COR-L47 (cell line): ENCODE measurements at regions not wholly inside any gene's neighbourhood (a gene's known extent, or its start where the extent isn't known, plus 50 kb on each side); places are given as distances from the start of the nearest gene placed in this dataset.

Source experiments
- DNase-seq: peaks from one replicate; lab custom pipeline; 2025; lab: John Stamatoyannopoulos, UW

DNA sequence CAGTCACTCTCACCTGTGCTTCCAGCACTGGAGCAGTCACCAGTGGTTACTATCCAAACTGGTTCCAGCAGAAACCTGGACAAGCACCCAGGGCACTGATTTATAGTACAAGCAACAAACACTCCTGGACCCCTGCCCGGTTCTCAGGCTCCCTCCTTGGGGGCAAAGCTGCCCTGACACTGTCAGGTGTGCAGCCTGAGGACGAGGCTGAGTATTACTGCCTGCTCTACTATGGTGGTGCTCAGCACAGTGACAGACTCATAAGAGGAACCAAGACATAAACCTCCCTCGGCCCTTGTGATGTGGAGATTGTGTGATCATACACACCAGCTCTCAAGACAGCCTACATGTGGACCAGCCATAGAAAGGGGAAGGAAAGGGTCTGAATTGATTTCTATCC is 113.3 kb downstream of the ZNF280B start:
- no peak for DNase-seq

DNA sequence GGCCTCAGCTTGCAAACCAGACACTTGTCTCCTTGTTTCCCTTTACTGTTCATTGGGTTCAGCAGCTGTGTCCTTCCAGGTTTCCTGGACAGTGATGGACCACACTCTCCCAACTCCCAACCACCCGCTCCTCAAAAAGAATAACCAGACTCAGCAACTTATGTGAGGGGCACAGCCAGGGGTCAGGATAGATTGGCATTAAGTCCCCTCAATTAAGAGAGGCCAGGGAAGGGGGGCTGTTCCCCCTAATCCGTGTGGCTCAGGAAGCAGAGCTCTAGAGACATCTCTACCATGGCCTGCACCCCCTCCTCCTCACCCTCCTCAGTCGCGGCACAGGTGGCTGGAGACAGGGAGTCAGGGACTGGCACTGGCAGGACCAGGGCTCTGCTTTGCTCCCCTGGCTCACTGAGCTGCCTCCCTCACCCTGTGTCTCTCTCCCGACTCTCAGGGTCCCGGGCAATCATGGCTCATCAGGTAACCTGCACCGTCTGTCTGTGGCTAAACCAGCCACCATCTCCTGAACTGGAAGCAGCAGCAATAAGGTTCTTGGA is 111.7 kb downstream of the ZNF280B start:
- no peak for DNase-seq

DNA sequence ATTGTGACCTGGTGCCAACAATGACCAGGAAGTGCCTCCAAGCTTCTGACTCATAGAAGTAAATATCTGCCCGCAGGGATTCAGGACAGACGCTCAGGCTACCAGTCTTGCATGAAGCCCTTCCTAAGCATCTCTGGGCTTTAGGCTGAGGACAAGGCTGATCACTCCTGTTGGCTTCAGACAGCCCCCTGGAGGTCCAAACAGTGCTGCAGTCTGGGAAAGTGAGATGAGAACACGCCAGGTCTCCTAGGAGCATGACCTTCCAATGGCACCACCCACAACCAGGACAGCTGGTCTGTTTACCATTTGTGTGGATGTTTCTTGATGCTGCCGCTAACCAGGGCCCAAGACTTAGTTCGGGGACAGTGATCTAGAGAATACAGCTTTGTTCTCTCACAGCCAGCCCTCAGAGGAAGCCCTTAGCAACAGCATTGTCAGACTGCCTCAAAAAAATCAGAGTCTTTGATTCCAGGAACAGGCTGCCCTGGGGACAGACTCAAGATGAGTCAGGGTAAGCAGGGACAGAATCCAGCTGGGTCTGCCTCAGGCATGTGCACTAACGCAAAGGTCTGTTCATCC is 111.2 kb downstream of the ZNF280B start:
- DNase-seq = no peak

DNA sequence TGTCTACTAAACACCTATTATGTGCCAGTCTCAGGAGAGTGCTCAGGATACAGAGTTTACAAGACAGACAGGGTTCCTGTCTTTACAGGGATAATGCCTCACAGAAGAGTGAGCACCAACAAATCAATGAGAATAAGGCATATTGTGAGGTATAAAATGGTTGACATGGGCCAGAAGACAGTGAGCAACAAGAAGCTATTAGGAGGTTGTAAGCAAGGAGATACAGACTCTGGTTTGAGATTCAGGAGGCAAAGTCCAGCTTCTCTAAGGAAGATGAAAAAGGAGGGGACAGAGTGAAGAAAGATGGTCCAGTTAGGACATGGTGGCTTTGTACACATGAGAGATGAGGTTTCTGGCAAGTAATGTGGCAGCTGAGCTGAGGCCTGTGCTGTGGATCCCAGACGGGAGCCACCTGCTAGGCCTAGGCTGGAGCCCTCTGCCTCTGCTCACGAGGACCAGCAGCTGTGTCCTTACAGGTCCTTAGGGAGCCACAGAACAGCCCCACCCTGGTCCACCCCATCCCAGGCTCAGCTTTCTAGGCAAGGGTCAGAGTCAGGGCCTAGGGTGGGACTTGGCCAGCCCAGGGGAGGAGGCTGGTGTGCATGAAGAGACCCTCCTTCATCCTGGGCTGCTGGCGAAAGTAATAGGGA is 110.5 kb downstream of the ZNF280B start:
- DNase-seq = no peak

DNA sequence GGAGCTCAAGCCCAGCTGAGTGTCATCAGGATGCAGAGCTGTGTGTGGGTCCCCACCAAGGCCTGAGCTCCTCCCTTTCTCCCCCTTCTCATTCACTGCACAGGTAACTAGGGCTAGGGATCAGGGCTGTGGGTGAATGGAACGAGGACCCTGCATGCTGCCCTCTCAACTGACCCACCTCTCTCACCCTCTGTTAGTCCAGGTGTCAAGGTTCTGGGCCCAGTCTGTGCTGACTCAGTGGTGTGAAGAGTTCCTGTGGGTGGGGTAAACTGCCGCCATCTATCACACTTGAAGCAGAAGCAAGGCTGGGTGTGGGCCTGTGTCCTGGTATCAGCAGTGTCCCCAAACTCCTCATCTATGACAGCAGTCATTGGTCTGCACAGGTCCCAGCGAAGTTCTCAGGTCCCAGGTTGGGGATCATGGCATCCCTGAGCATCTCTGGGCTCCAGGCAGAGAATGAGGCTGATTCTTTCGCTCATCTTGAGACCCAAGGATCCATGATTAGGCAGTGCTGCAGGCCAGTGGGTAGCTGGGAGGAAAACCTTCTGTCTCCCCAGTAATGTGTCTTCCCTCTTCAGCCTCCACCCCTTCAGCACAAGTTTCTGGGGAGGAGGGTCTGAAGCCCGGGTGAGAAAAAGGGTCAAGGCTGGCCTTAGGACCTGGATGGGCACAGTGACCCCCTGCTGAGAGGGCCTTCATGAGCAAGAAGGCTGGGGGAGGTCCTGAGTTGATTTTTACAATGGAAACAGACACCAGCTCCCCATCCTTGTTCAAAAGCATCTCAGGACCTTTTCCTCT is 109.8 kb downstream of the ZNF280B start:
- no peak for DNase-seq

DNA sequence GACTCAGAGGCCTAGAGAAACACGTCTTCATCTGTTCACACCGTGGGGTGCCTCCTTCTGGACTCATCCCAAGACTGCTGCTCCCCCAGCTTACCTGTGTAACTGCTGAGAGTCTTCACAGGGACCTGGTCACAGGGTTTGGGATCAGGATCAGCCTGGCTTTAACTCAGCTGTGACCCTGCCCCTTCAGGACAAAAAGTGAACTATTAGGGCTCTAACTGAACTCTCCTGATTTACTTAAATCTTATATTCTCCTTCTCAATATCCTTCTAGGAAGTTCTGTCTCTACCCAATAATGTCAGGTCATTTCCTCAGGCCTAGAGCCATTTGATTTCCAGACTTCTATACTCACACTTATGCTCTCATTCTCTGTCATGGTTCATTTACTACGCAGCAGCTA is 108.4 kb downstream of the ZNF280B start:
- DNase-seq = no peak

DNA sequence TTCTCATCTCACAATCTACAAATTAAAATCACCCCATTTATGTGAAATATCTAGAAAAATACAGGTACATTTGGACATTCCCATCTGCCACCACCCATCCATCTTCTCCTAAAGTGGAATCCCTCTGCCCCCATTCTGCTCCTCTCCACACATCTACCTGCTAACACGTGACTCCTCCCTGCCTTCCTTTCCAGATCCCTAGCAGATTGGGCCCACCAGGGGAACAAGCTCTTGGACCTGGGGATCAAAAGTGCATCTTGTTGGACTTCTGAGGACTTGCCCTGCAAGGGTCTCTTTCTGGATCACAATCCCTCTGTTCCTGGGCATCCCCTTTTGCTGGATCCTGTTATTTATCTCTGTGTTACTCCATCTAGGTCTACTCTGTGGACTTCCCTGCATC is 107.6 kb downstream of the ZNF280B start:
- DNase-seq = no peak

DNA sequence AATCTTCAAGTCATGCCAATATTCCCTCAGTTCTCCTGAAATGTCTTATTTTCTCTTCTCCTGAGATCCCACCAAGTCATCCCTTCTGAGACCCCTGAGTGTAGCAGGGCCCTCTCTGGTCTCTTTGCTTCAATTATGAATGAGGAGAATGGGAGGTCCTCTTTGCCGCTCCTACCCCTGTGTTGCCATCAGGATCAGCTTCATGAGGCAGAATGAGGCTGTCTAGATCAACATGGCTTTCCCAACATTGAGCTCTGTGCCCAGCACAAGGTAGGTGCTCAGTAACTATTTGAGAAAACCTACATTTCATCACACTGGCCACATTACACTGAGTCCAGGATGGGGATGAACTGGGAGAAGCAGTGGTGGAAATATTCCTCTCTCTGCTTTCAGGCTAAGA is 107.2 kb downstream of the ZNF280B start:
- DNase-seq = no peak

DNA sequence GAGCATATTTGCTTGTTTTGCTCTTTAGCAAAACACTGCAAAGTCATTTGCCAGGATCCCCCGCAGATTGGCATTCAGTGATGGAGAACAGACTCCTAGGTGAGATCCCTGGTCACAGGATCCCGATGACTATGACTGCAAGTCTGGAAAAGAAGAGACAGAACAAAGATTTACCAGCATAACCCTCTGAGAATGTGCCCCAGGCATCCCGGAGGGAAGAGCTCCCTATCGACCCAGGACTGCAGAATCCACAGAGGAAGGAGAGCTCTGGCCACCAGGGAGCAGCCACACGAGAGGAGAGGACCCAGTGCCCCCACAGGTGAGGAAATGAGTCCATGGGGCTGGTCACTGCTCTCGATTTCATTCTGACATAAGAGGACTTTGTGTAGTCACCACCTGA is 105.2 kb downstream of the ZNF280B start:
- no peak for DNase-seq

DNA sequence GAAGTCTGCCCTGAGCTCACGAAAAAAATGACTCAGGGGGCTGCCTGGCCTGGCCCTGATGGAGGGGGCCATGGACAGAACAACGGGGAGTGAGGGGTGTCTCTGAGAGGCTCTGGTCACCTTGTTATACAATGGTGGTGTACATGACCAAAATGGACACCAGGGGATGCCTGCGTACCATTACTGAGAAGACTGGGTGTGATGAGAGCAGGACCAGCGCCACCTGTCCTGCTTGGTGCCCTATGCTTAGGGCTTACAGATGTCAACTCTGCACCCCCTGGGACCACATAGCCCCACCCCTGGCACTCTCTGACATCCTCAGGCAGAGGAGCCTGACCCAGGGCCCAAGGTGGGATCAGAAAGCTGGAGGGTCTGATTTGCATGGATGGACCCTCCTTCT is 104.8 kb downstream of the ZNF280B start:
- DNase-seq = no peak

DNA sequence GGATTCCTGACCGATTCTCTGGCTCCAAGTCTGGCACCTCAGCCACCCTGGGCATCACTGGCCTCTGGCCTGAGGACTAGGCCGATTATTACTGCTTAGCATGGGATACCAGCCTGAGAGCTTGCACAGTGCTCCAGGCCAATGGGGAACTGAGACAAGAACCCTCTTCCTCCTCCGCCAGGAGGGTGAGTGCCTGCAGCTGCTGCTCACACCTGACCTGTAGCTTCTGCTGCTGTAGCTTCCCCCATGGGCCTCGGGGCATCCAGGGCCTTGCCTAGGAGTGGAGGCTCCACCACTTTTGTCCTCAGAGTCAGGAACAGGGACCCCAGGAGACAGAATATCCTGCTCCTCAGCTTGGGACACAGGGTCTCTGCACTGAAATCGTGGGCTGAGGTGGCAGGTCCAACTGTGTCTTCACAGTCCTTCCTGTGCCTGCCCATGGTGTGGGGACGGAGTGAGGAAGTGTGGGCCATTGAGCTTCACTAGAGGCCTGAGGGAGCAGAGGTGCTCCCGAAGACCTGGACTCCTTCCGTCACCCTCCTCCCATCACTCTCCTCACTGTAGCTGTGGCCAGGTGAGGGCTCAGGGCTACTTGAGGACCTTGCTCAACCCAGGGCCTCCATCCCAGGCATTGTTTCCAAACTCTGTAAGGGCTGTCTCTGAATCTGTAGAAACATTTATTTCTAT is 103.8 kb downstream of the ZNF280B start:
- no peak for DNase-seq

DNA sequence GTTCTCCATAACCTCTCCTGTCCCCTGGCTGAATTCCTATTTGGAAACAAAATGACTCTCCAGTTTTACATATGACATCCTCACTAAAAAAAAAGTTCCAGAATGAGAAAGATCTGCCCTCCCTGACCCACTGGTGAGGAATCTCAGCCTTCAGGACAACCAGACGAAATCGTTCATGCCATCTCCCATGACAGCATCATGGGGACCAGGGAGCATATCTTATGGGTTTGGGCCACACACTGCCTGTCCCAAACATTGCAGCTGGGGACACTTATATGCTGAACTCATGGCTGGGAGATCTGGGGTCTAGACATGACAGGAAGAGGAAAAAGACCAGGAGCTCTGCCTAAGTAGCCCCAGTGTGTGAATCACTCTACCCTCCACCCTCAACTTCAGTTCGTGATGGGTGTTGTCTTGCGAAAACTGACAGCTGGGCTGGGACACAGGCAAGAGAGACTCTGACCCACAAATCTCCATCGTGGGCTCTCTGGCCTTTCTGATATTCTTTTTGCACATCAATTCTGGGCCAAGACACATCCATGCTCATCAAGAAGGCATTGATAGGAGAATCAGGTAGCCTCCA is 102.0 kb downstream of the ZNF280B start:
- no peak for DNase-seq

DNA sequence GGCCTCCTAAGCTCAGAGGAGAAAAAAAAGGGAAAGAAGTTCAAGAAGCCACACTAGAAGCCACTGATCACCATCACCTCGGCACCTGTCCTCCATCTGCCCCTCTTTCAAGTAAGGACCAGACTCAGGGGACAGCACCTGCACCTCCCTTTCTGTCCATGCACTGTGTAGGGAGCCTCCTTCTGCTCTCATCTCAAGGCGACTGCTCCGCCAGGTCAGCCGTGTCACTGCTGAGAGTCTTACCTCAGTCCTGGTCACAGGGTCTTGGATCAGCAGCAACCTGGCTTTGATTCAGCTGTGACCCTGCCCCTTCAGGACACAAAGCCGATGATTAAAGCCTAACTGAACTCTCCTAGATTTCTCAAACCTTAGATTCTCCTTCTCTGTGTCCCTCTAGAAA is 101.5 kb downstream of the ZNF280B start:
- DNase-seq = no peak

DNA sequence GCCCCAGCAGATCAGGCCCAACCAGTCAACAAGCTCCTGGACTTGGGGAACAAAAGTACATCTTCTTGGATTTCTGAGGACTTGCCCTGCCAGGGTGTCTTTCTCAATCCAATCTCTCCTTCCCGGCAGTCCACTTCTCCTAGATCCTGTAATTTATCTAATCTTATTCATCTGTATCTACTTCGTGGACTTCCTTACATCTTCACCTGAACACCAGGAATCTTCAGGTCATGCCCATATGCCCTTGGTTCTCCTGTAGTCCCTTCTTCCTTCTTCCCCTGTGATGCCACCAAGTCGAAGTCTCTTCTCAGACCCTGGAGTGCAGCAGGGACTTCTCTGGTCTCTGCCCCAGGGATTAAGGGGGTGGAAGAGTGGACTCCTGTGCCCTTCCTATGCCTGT is 100.3 kb downstream of the ZNF280B start:
- DNase-seq = no peak

DNA sequence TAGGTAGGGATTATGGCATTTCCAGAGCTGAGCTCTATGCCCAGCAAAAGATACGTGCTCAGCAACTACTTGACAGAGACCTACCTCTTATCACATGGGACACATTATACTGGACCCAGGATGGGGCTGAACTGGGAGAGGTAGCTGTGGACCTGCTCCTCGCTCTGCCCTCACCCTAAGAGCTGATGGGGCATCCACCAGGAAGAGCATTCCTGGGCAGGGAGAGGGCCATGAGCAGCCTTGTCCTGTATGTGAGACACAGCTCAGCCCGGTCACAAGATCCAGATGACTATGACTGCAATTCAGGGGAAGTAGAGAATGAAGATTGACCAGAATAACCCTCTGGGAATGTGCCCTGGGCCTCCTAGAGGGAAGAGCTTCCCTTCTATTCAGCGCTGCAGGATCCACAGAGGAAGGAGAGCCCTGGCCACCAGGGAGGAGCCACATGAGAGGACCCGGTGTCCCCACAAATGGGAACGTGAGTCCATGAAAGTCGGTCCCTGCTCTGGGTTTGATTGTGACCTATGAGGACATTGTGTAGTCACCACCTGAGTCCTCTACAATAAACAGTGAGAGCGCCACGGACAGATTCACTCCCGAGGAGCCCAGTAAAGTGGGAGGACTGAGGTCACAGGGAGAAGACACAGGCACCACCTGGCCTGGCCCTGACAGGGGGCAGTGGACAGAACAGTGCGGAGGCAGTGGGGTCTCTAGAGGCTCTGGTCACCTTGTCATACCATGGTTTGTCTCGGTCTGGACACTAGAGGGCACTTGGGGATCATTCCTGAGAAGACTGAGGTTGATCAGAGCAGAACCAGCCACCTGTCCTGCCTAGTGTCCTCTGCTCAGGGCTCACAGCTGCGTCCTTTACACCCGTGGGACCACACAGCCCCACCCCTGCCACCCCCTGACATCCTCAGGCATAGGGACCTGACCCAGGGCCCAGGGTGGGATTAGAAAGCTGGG is 99.5 kb downstream of the ZNF280B start:
- DNase-seq = peak; percentile 27

DNA sequence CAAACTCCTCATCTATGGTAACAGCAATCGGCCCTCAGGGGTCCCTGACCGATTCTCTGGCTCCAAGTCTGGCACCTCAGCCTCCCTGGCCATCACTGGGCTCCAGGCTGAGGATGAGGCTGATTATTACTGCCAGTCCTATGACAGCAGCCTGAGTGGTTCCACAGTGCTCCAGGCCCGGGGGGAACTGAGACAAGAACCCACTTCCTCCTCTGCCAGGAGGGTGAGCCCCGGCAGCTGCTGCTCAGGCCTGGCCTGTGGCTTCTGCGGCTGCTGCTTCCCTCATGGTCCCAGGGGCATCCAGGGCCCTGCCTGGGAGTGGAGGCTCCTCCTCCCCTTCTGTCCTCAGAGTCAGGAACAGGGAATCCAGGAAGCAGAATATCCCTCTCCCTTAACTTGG is 98.4 kb downstream of the ZNF280B start:
- DNase-seq = no peak

DNA sequence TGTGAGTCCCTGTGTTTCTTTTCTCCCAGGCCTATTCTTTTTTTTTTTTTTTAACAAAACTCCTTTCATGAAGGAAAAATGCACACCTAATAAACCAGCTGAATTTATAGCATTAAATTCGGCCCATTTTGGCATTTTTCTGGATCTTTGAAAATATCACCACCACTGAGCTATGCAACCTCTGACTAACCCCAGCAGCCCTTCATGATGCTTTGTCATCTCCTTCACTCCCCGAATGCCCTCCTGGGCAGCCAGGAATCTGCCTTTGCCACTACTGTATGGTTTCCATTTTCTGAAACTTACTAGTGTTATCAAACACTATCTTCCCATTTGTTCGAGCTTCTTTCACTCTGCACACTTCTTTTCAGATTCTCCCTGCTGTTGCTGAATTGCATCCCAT is 97.9 kb downstream of the ZNF280B start:
- DNase-seq = no peak

DNA sequence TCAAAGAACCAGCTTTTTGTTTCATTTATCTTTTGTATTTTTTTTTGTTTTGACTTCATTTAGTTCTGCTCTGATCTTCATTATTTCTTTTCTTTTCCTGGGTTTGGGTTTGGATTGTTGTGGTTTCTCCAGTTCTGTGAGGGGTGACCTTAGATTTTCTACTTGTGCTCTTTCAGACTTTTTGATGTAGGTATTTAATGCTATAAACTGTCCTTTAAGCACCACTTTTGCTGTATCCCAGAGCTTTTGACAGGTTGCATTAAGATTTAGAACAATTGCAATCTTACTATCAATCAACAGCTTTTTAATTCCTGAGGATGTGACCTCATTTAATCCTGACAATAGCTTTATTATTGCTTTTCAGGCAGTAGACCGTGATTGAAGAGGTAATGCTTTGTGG is 94.3 kb downstream of the ZNF280B start:
- DNase-seq = no peak

DNA sequence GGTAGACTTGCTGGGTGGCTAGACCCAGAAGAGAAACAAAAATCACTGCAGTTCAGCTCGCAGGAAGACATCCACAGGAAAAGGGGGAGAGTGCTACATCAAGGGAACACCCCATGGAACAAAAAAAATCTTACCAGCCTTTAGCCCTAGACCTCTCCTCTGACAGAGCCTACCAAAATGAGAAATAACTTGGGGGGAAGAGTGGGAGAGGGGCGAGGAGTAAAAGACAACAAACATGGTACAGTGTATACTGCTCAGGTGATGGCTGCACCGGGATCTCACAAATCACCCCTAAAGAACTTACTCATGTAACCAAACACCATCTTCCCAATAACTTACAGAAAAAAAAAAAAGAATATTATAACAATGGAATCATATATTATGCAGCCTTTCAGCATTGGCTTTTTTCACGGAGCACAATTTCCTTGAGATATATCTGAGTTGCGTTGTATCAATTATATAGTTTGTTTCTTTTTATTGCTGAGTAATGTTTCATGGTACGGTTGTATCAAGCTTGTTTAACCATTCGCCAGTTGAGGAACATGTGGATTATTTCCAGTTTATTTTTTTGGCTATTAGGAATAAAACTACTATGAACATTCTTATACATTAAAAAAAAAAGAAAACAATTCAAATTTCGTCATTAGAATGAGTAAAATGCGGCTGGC is 90.9 kb downstream of the ZNF280B start:
- DNase-seq = no peak

DNA sequence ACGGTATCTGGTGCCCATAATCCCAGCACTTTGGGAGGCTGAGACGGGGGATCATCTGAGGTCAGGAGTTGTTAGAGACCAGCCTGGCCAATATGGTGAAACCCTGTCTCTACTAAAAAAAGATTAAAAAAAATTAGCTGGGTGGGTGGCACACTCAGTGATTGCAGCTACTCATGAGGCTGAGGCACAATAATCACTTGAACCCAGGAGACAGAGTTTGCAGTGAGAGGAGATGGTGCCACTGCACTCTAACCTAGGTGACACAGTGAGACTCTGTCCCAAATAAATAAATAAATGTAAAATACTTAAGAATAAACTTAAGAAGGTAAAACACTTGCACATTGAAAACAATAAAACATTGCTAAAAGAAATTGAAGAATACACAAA is 90.4 kb downstream of the ZNF280B start:
- DNase-seq = no peak

DNA sequence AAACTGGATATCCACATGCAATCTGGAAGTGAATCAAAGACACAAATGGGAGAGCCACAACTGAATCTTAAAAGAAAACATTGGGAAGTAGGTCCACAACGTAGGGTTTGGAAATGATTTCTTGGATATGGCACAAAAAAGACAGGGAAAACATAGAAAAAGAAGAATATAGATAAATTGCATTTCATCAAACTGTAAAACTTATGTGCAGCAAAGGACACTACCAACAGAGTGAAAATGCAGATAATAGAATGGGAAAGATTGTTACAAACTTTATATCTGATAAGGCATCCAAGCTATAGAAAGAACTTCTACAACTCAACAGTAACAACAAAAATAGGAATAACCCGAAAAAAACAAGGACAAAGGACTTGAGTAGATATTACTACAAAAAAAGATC is 89.6 kb downstream of the ZNF280B start:
- no peak for DNase-seq
